Upper lobe of right lung (tissue), 1 donor: ENCODE measurements at regions not wholly inside any gene's neighbourhood (a gene's known extent, or its start where the extent isn't known, plus 50 kb on each side); places are given as distances from the start of the nearest gene placed in this dataset.

Source experiments
- ATAC-seq: fragments of 200-7000 bp; cut with Tn5 transposase; one replicate; pipeline ENCODE4 v1.9.1; 2020; ENCODE audit warnings: mild to moderate bottlenecking, moderate library complexity
- DNase-seq: peaks from one replicate; pipeline ENCODE4 v3.0.0-alpha.2; 2020
- H3K27ac ChIP-seq: fragments of 200-600 bp; one replicate; pipeline ENCODE4 v1.8.0; 2022
- H3K27me3 ChIP-seq: fragments of 200-600 bp; one replicate; pipeline ENCODE4 v1.8.0; 2022; ENCODE audit warnings: mild to moderate bottlenecking
- H3K36me3 ChIP-seq: fragments of 200-600 bp; one replicate; pipeline ENCODE4 v1.8.0; 2022
- H3K4me1 ChIP-seq: fragments of 200-600 bp; one replicate; pipeline ENCODE4 v1.8.0; 2022
- H3K4me3 ChIP-seq: fragments of 200-600 bp; one replicate; pipeline ENCODE4 v1.8.0; 2022; ENCODE audit warnings: mild to moderate bottlenecking
- H3K9me3 ChIP-seq: fragments of 200-600 bp; one replicate; pipeline ENCODE4 v1.8.0; 2022
- intact Hi-C: fragments of 100-400 bp; cut with DNase I; formaldehyde crosslinking; loops from one replicate; pipeline ENCODE4 v1.11.0; 2022
- TF ChIP-seq, protein P1 (sequence below): fragments of 200-600 bp; IDR thresholded peaks from one replicate; pipeline ENCODE4 v1.8.0; 2022; ENCODE audit warnings: antibody characterized with exemption
- donor health status: DM: no; HTN: yes; CAD: no; lungs with severe emphysema.

DNA sequence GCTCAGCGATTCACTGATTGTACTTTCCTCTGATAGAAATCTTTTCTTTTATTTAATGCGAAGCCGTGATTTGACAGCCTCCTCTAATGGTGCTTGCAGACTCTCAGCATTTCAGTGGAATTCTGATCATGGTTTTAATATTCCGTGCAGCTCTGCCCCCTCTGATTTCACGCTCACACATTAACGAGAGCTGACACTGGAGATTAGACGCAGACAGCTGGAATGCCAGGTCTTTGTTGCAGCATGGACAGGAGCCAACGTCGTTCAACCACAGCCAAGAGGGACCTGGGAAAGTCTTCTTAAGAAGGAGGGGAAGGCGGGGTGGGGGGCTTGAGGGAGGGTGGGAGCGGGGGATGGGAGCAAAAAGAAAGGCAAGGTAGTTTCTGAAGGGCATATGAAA is 186.4 kb downstream of the BLID start:
- Histone ChIP-seq H3K9me3 (no peaks in the 10 kb centered on the region), H3K27me3 (no peaks in the 10 kb centered on the region), H3K27ac (peak overlapping the region; percentile 24), H3K4me1 (peaks cover 11% of the 10 kb centered on the region), H3K36me3 (no peaks in the 10 kb centered on the region), H3K4me3 (peak overlapping the region; percentile 36)
- TF ChIP-seq, protein P1, sequence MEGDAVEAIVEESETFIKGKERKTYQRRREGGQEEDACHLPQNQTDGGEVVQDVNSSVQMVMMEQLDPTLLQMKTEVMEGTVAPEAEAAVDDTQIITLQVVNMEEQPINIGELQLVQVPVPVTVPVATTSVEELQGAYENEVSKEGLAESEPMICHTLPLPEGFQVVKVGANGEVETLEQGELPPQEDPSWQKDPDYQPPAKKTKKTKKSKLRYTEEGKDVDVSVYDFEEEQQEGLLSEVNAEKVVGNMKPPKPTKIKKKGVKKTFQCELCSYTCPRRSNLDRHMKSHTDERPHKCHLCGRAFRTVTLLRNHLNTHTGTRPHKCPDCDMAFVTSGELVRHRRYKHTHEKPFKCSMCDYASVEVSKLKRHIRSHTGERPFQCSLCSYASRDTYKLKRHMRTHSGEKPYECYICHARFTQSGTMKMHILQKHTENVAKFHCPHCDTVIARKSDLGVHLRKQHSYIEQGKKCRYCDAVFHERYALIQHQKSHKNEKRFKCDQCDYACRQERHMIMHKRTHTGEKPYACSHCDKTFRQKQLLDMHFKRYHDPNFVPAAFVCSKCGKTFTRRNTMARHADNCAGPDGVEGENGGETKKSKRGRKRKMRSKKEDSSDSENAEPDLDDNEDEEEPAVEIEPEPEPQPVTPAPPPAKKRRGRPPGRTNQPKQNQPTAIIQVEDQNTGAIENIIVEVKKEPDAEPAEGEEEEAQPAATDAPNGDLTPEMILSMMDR = no peak
- no peak for DNase-seq
- peak; percentile 21 for ATAC-seq
- intact Hi-C loops = no loop called here

DNA sequence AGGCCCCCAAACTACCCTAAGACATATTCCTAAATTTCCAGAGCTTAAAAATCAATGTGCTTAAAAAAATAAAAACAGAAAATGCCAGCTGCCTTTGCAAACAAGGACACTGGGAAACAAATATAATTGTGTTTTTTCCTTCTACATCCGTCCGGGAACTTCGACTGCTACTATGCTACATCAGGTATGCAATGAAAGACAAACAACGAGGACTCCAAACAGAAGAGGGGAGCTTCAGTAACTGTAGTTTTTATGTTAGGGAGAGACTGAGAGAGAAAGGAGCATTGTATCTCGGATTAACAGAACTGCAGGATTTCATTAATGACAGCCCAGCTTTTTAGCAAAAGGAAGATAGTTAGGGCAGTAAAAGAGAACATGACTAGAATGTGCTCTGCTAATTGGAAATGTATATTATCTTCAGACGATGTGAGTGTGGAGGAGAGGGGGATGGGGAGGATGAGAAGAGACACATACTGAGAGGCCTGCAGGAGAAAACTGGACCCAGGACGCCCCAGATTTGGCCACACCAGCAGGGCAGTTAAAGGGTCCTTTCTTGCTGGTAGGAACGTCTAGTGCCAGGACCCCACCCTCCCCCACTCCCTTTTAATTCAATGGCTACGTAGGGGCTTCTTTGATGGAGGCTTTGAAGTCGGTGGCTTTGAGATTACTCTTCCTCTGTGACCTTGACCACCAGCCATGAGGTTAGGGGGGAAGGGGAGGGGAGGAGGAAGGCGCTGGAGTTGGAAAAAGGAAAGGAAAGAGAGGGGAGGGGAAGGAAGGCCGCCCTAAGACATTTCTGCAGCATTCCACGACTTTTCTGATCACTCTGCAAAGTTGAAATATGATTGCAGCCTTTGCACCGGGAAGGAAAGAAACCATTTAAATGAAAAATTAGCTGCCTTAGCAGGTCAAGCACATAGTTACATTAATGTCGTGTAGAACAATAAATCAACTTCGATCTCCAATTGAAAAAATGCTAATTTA is 187.1 kb downstream of the BLID start:
- DNase-seq = no peak
- H3K27ac ChIP-seq = no peak overlapping the region
- intact Hi-C loops = no loop called here
- H3K36me3 ChIP-seq = no peaks in the 10 kb centered on the region
- TF ChIP-seq, protein P1 = no peak
- peak overlapping the region; percentile 36 for H3K4me3 ChIP-seq
- peaks cover 11% of the 10 kb centered on the region for H3K4me1 ChIP-seq
- no peaks in the 10 kb centered on the region for H3K27me3 ChIP-seq
- no peak for ATAC-seq
- no peaks in the 10 kb centered on the region for H3K9me3 ChIP-seq

DNA sequence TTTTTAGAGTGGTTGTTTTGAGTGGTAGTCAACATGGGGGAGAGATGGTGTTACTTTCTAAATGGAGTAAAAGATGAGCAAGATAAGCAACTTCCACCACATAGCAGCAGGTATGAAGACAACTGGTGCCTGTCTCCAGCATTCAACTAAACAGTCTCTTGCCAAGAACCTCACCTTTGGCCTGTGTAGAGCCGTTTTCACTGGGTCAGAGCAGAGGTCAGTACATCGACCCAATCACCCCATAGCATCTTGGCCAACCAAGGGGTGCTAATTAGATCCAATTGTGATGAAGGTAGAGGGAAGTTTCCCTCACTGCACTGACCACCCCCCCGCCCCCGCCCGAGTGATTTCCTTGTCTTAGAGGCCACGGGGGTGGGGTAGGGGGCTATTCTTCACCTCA is 188.2 kb downstream of the BLID start:
- Histone ChIP-seq H3K27me3 (no peaks in the 10 kb centered on the region), H3K4me3 (no peak overlapping the region), H3K27ac (no peak overlapping the region), H3K9me3 (no peaks in the 10 kb centered on the region), H3K4me1 (peaks cover 11% of the 10 kb centered on the region), H3K36me3 (no peaks in the 10 kb centered on the region)
- ATAC-seq = no peak
- intact Hi-C loops = no loop called here
- TF ChIP-seq, protein P1 = no peak
- no peak for DNase-seq

DNA sequence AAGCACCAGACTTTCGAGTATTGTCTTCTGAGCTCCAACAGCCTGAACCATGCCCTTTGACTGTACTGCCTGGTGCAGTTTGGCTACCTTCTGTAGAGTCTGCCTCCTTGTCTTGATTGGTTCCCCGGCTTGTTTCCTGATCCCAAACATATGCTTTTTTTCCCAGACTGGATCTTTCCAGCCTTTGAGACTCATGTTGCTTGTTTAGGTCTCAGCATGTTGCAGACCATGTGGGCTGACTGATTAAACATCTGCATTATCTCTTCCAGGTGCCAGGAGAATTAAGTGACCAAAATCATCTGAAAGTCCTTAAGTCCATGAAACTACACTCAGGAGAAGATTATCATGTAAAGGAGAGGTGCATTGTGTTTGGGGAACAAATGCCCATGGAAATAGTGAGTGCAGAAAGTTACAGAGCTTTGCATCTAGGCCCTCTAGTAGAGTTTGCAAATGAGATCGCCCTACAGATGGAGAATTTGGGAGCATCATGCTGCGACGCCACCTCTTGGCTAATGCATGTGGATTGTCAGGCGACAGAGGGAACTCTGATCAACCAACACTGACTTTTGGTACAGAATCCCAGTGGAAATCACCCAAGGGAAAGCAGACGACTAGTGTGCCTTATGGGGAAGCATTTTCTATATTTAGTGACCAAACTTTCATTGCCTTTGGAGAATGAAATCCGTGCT is 188.8 kb downstream of the BLID start:
- ATAC-seq (no peak), DNase-seq (no peak)
- Histone ChIP-seq H3K4me1 (peaks cover 11% of the 10 kb centered on the region), H3K36me3 (no peaks in the 10 kb centered on the region), H3K27me3 (no peaks in the 10 kb centered on the region), H3K9me3 (no peaks in the 10 kb centered on the region), H3K4me3 (no peak overlapping the region), H3K27ac (no peak overlapping the region)
- intact Hi-C loops = no loop called here
- TF ChIP-seq, protein P1 = no peak

DNA sequence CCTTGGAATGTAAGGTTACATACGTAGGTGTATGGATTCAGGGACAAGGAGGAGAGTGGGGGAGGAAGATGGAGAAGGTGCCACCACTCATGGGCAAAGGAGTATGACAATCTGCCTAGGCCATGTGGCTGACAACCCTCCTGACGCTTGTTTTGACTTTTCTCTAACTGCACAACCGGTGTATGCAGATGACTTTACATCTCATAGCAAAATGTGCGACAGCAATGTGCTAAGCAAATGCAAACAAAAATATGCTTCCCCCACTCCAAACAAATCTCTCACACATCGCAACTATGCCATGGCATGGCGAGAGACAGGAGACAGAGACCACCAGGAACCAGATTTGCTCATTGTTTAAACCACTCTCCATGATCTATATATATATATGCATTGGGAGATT is 191.8 kb downstream of the BLID start:
- Histone ChIP-seq H3K4me1 (peaks cover 3% of the 10 kb centered on the region), H3K4me3 (no peak overlapping the region), H3K9me3 (no peaks in the 10 kb centered on the region), H3K27me3 (no peaks in the 10 kb centered on the region), H3K36me3 (no peaks in the 10 kb centered on the region), H3K27ac (no peak overlapping the region)
- TF ChIP-seq, protein P1 = no peak
- no peak for ATAC-seq
- intact Hi-C loops = no loop called here
- DNase-seq = no peak
